HCT116 (cell line): ENCODE measurements at regions not wholly inside any gene's neighbourhood (a gene's known extent, or its start where the extent isn't known, plus 50 kb on each side); places are given as distances from the start of the nearest gene placed in this dataset.

Experiments
- ATAC-seq: fragments of 200-7000 bp; cut with Tn5 transposase; 2 replicates; pipeline ENCODE4 v1.9.1; 2020; ENCODE audit warnings: mild to moderate bottlenecking, moderate library complexity
- BruUV-seq: library from RNA; stranded (reverse); fragments of 400-500 nt; replicated peaks from 2 replicates; lab custom pipeline; 2021; lab: Mats Ljungman, UMichigan
- CTCF ChIA-PET: fragments of 300-600 bp; sonication (Branson Sonifier 250); formaldehyde crosslinking; loops from one replicate; lab custom pipeline; 2021; ENCODE audit warnings: antibody characterized with exemption; lab: Charles Lee
- POLR2A ChIA-PET: fragments of 300-600, 350-600 bp; sonication (Branson Sonifier 250); formaldehyde crosslinking; loops from one replicate; lab custom pipeline; 2021; ENCODE audit warnings: antibody characterized with exemption; lab: Charles Lee
- RAD21 ChIA-PET, 2 experiments: fragments of 300-600 bp; sonication (Branson Sonifier 250); formaldehyde crosslinking; loops; one replicate each; lab custom pipeline; 2023; ENCODE audit warnings: low total read pairs in 2 of 2; ENCODE audit not compliant: uncharacterized antibody in 2 of 2, unreplicated experiment in 2 of 2, low non-redundant PET in 1 of 2; lab: Charles Lee
- DNase-seq: peaks from one replicate; pipeline ENCODE4 v3.0.0-alpha.2; 2010; ENCODE audit warnings: low read depth, low spot score
- H2AFZ ChIP-seq: fragments of 200-600 bp; shearing (Covaris generic), sonication (generic); 2 replicates; pipeline ENCODE4 v1.6.1; 2017; ENCODE audit warnings: low read depth, mixed run types, mixed read lengths, antibody characterized with exemption, low read length; ENCODE audit not compliant: poor library complexity, severe bottlenecking
- H3K27ac ChIP-seq: 2 replicates; pipeline ENCODE4 v1.5.1; 2012; ENCODE audit warnings: low read depth, low read length
- H3K27me3 ChIP-seq: fragments of 200-600 bp; sonication (generic); 2 replicates; pipeline ENCODE4 v1.6.1; 2016; ENCODE audit warnings: mixed run types, low read length, mixed read lengths; ENCODE audit not compliant: insufficient read depth
- H3K36me3 ChIP-seq, 2 experiments: fragments of 200-500 bp in 1 of 2; fragments of 200-600 bp in 1 of 2; sonication (Bioruptor generic) in 1 of 2; sonication (generic) in 1 of 2; 2 replicates each; pipeline versions ENCODE4 v1.5.1 to v1.6.1; 2014 to 2016; ENCODE audit warnings: low read length in 2 of 2, inconsistent platforms in 1 of 2, mixed read lengths in 1 of 2, mixed run types in 1 of 2; ENCODE audit not compliant: insufficient read depth in 2 of 2, control insufficient read depth in 1 of 2
- H3K4me1 ChIP-seq, 2 experiments: fragments of 200-600 bp in 1 of 2; sonication (generic) in 1 of 2; 2 replicates each; pipeline versions ENCODE4 v1.5.1 to v1.6.1; 2012 to 2017; ENCODE audit warnings: low read length in 2 of 2, inconsistent platforms in 1 of 2, mild to moderate bottlenecking in 1 of 2, mixed read lengths in 1 of 2, mixed run types in 1 of 2, moderate library complexity in 1 of 2; ENCODE audit not compliant: insufficient read depth in 2 of 2, control insufficient read depth in 1 of 2
- H3K4me2 ChIP-seq: fragments of 200-600 bp; sonication (generic); 2 replicates; pipeline ENCODE4 v1.6.1; 2017; ENCODE audit warnings: mixed run types, low read length, mixed read lengths
- H3K4me3 ChIP-seq, 2 experiments: fragments of 200-600 bp in 1 of 2; sonication (generic) in 1 of 2; replicated peaks in 1 of 2; 2 replicates each; pipeline ENCODE4 v1.5.1; 2011 to 2016; ENCODE audit warnings: low read length in 2 of 2, control low read depth in 1 of 2, low read depth in 1 of 2, mild to moderate bottlenecking in 1 of 2, mixed read lengths in 1 of 2, mixed run types in 1 of 2
- H3K79me2 ChIP-seq: fragments of 200-600 bp; sonication (generic); 2 replicates; pipeline ENCODE4 v1.6.1; 2017; ENCODE audit warnings: mild to moderate bottlenecking, mixed run types, low read length, moderate library complexity, mixed read lengths; ENCODE audit not compliant: insufficient read depth
- H3K9ac ChIP-seq: fragments of 200-600 bp; sonication (generic); 2 replicates; pipeline ENCODE4 v1.6.1; 2016; ENCODE audit warnings: low read length, mixed read lengths
- H3K9me2 ChIP-seq: fragments of 200-600 bp; sonication (generic), shearing (Covaris generic); 2 replicates; pipeline ENCODE4 v1.6.1; 2017; ENCODE audit warnings: mixed run types, mild to moderate bottlenecking, moderate library complexity; ENCODE audit not compliant: insufficient read depth
- H3K9me3 ChIP-seq, 2 experiments: fragments of 200-500 bp in 1 of 2; fragments of 200-600 bp in 1 of 2; sonication (Bioruptor generic) in 1 of 2; sonication (generic) in 1 of 2; 2 replicates each; pipeline ENCODE4 v1.6.1; 2014 to 2017; ENCODE audit warnings: low read length in 2 of 2, mixed read lengths in 2 of 2, inconsistent platforms in 1 of 2, low read depth in 1 of 2, mild to moderate bottlenecking in 1 of 2, mixed run types in 1 of 2, moderate library complexity in 1 of 2; ENCODE audit not compliant: control insufficient read depth in 1 of 2, insufficient read depth in 1 of 2
- H4K20me1 ChIP-seq: fragments of 200-600 bp; sonication (generic), shearing (Covaris generic); 2 replicates; pipeline ENCODE4 v1.6.1; 2017; ENCODE audit warnings: mixed run types, mild to moderate bottlenecking, moderate library complexity; ENCODE audit not compliant: insufficient read depth
- POLR2AphosphoS5 ChIP-seq: IDR thresholded peaks from 2 replicates; pipeline ENCODE4 v1.6.1; 2011; ENCODE audit warnings: mild to moderate bottlenecking, low read depth, low read length, moderate library complexity
- RAD21 ChIP-seq: IDR thresholded peaks from 2 replicates; pipeline ENCODE4 v1.6.1; 2012; ENCODE audit warnings: low read depth, mild to moderate bottlenecking
- intact Hi-C: fragments of 100-400 bp; cut with micrococcal nuclease; formaldehyde crosslinking; loops from 2 replicates; pipeline ENCODE4 v1.10.0; 2022
- TF ChIP-seq, protein P1 (sequence below): IDR thresholded peaks from 2 replicates; pipeline ENCODE4 v1.6.1; 2011; ENCODE audit warnings: mild to moderate bottlenecking, low read length, moderate library complexity; ENCODE audit not compliant: insufficient replicate concordance; ENCODE audit errors: extremely low read depth
- TF ChIP-seq, protein P2 (sequence below): IDR thresholded peaks from 2 replicates; pipeline ENCODE4 v1.6.1; 2012
- TF ChIP-seq, protein P3 (sequence below): IDR thresholded peaks from 2 replicates; pipeline ENCODE4 v1.6.1; 2012

DNA sequence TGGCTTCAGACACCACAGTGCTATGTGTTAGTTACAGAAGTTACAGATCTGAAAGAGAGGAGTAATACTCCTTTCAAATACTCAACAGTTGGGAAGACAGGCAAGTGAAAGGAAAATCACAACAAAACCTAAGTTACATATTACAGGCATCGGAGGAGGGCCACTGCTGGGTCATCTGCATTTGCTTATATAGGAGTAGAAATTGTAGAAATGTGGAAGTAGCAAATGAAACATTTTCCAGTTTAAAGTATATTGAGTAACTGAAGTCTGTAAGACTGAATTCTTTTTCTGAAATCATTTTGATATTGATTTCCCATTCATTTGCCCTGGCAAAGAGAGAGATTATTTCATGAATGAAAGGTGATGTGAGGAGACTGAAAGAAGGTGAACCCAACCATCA, 201.7 kb downstream of the SPRY1 start (continued):
- TF ChIP-seq, protein P1, sequence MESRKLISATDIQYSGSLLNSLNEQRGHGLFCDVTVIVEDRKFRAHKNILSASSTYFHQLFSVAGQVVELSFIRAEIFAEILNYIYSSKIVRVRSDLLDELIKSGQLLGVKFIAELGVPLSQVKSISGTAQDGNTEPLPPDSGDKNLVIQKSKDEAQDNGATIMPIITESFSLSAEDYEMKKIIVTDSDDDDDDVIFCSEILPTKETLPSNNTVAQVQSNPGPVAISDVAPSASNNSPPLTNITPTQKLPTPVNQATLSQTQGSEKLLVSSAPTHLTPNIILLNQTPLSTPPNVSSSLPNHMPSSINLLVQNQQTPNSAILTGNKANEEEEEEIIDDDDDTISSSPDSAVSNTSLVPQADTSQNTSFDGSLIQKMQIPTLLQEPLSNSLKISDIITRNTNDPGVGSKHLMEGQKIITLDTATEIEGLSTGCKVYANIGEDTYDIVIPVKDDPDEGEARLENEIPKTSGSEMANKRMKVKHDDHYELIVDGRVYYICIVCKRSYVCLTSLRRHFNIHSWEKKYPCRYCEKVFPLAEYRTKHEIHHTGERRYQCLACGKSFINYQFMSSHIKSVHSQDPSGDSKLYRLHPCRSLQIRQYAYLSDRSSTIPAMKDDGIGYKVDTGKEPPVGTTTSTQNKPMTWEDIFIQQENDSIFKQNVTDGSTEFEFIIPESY = no peak

DNA sequence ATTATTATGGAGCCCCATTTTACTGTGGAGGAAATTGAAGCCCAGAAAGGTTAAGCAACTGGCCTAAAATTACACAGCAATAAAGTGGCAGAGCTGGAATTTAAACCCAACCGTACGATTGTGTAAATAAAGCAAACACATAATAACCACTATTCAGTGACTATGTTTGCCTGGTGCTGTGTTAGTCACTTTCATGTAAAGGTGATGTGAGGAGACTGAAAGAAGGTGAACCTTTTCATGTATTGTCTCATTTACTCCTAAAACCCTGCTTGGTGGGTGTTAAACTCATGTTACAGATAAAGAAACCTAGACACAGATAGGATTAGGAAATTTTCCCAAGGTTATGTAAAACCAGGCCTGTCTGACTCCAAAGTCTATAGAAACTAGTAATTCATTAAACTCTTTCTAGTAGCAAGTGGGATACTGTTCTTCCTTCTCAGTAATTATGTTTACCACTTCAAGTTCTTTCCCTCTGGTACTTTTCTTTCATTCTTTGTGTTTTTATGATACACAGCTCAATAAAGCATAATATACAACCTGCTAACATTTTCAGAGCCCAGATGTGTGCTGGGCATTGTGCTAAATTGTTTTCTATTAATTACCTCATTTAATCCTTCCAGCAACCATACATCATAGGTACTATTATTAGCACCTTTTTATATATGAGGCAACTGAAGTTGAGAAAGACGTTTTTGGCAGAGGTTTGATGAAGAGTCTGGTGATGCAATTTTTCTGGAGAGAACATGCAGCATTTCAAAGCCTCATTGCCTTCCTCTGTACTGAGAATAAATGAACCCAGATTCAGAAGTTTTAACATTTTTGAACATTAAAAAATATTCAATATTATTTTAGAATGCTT, 202.7 kb downstream of the SPRY1 start:
- H3K9me3 ChIP-seq = no peaks in the 10 kb centered on the region
- ChIA-PET POLR2A (interaction anchor here (1.4 kb wide), 1 partner anchor 12 kb away, joined by 3 read pairs; no protein-coding TSS in a partner anchor), CTCF (no interaction called here), RAD21 (no interaction called here)
- no peaks in the 10 kb centered on the region for H3K36me3 ChIP-seq
- no peak overlapping the region for H3K4me2 ChIP-seq
- no peak for DNase-seq
- no peak for TF ChIP-seq POLR2AphosphoS5
- TF ChIP-seq, protein P2, sequence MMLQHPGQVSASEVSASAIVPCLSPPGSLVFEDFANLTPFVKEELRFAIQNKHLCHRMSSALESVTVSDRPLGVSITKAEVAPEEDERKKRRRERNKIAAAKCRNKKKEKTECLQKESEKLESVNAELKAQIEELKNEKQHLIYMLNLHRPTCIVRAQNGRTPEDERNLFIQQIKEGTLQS = no peak
- TF ChIP-seq, protein P3, sequence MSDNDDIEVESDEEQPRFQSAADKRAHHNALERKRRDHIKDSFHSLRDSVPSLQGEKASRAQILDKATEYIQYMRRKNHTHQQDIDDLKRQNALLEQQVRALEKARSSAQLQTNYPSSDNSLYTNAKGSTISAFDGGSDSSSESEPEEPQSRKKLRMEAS = no peak
- no peak for TF ChIP-seq RAD21
- H3K27me3 ChIP-seq = no peaks in the 10 kb centered on the region
- H3K27ac ChIP-seq = no peak overlapping the region
- H3K9ac ChIP-seq = no peak overlapping the region
- H3K79me2 ChIP-seq = no peaks in the 10 kb centered on the region
- no peak overlapping the region for H2AFZ ChIP-seq
- H4K20me1 ChIP-seq = no peaks in the 10 kb centered on the region
- no peak for ATAC-seq
- H3K4me1 ChIP-seq = no peaks in the 10 kb centered on the region
- no peak overlapping the region for H3K4me3 ChIP-seq
- intact Hi-C loops = no loop called here
- H3K9me2 ChIP-seq = no peaks in the 10 kb centered on the region
- BruUV-seq = no TSS peak
